ENCODE measurements at regions not wholly inside any gene's neighbourhood (a gene's known extent, or its start where the extent isn't known, plus 50 kb on each side); places are given as distances from the start of the nearest gene placed in this dataset.
"Not testable (repeated sequence)": the region's sequence is repeated elsewhere in the genome, so short reads cannot be mapped to it uniquely, and the experiment has no call there.

DNA sequence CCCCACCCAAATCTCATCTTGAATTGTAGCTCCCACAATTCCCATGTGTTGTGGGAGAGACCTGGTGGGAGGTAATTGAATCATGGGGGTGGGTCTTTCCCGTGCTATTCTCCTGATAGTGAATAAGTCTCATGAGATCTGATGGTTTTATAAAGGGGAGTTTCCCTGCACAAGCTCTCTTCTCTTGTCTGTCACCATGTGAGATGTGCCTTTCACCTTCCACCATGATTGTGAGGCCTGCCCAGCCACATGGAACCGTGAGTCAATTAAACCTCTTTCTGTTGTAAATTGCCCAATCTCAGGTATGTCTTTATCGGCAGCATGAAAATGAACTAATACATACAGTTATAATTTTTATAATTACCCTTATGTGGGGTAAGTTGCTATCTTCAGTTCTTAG lies 952.3 kb upstream of the PCDH20 start:
- TF ChIP-seq, protein P1, sequence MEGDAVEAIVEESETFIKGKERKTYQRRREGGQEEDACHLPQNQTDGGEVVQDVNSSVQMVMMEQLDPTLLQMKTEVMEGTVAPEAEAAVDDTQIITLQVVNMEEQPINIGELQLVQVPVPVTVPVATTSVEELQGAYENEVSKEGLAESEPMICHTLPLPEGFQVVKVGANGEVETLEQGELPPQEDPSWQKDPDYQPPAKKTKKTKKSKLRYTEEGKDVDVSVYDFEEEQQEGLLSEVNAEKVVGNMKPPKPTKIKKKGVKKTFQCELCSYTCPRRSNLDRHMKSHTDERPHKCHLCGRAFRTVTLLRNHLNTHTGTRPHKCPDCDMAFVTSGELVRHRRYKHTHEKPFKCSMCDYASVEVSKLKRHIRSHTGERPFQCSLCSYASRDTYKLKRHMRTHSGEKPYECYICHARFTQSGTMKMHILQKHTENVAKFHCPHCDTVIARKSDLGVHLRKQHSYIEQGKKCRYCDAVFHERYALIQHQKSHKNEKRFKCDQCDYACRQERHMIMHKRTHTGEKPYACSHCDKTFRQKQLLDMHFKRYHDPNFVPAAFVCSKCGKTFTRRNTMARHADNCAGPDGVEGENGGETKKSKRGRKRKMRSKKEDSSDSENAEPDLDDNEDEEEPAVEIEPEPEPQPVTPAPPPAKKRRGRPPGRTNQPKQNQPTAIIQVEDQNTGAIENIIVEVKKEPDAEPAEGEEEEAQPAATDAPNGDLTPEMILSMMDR (conservative IDR thresholded peaks at IDR 0.05; ENCODE audit: low read length), result not testable (repeated sequence)
- not testable (repeated sequence) for TF ChIP-seq EZH2phosphoT487 (IDR thresholded peaks at IDR 0.05; ENCODE audit: borderline replicate concordance)

Data from Loucy (cell line).